H54 (cell line): ENCODE measurements at regions not wholly inside any gene's neighbourhood (a gene's known extent, or its start where the extent isn't known, plus 50 kb on each side); places are given as distances from the start of the nearest gene placed in this dataset.

ENCODE experiments used
- DNase-seq: peaks from one replicate; pipeline ENCODE4 v3.0.0; 2011; ENCODE audit warnings: low spot score, mixed read lengths; ENCODE audit not compliant: insufficient read length
- FAIRE-seq: peaks from 3 replicates; lab custom pipeline; 2011; peaks lifted over from hg19 to GRCh38; lab: Jason Lieb, UNC
- POLR2A ChIP-seq: IDR thresholded peaks from 2 replicates; pipeline ENCODE4 v1.6.1; 2011; ENCODE audit warnings: low read depth, mild to moderate bottlenecking, low read length

DNA sequence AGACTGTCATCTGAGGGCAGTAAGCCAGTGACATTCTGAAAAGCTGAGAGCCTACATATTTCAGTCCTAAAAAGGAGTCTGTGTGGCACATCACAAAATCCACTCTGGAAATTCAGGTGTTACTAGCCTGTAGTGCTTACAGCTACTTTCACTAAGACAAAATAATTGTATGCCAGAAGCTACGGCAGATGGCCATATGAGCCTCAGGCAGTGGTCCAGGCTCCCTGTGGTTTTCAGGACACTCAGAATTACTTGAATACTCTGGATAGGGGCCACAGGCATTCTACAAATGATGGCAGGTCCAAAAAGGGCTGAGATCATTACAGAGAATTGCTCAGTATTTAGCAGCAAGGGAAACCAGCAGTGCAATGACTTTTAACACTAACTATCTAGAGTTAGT, 527.1 kb downstream of the MRPL39 start:
- FAIRE-seq (no peak), DNase-seq (no peak)
- TF ChIP-seq POLR2A = no peak

DNA sequence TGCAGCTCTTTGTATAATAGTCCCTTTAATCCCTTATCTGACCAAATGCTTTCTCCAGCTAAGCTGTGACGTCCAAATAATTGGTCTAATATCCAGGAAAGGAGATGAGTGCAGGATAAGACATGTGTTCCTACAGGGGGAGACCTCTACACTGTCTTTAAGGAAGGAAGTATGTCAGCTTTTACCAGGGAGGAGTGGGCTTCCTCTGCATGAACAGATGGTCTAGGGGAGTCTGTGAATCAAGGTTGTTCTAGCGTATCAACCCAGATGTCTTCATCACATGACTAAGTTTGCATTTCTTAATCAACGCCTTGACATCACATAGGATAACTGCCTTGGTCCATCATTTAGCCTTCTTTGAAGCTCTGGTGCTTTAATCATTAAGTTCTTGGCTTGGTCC, 528.2 kb downstream of the MRPL39 start:
- no peak for TF ChIP-seq POLR2A
- FAIRE-seq (no peak), DNase-seq (no peak)

GRCh38 chr21:25062061-25062460, 545.2 kb downstream of the MRPL39 start:
- no peak for FAIRE-seq
- no peak for TF ChIP-seq POLR2A
- no peak for DNase-seq

DNA sequence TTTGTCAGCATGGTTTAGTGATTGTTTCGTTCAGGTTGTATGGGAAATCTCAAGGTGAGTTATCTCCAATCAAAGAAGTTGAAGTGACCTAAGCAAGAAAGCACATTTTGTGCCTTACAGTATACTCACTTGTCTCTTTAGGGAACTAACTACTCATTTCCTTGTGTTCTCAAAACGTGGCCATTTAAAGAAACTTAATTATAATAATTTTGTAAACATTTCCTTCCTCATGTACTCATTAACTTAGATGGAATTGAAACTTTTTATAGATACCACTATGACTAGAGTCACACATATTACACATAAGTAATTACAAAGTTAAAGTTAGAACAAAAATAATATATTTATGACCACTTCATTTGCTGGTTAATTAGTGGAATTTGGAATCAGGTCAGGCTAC, 552.6 kb downstream of the MRPL39 start:
- DNase-seq = no peak
- FAIRE-seq = no peak
- no peak for TF ChIP-seq POLR2A

- no peak for TF ChIP-seq POLR2A
- peak; percentile 45 for FAIRE-seq
- no peak for DNase-seq
Measured at GRCh38 chr21:25039461-25040380, 567.6 kb downstream of the MRPL39 start.

DNA sequence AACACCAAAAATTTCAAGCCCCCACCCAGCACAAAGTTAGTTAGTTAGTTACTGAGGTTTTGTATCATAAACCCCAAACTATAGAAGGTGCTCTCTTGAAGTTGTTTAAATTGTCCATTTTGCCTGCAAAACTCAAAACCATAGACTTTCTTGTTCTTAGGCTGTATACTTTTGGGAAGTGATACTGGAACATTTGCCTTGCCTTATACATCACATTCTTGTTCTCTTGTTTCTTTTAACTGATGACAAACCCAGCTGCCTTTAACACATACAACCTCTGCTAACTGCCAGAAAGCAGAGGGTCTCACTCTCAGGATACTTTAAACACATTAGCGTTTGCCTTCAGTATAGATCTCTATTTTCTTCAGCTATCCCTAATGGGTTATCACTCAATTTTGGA, 570.5 kb downstream of the MRPL39 start:
- FAIRE-seq (no peak), DNase-seq (no peak)
- TF ChIP-seq POLR2A = no peak

DNA sequence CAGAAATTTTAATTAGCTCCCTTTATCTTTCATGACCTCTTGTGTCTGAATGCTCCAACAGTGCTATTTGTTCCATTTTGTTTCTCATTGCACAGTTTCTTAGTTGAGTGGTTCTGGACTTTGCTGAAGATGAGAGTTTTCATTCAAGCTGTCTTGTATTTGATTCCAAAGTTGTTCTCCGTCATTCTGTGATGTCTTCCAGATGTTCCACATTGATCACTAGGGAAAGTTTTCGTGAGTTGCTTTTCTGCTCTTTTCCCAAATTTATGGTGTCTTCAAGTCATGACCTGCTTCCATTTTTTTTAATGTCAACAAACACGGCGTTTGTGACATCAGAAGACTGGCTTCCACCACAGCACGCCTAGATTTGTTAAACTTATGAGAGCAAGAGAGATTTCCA, 575.5 kb downstream of the MRPL39 start:
- FAIRE-seq = no peak
- no peak for TF ChIP-seq POLR2A

GRCh38 chr21:25029580-25029979, 577.7 kb downstream of the MRPL39 start:
- TF ChIP-seq POLR2A = no peak
- DNase-seq = no peak
- no peak for FAIRE-seq

More for the DNA sequence above, 575.5 kb downstream of the MRPL39 start:
- DNase-seq = no peak

DNA sequence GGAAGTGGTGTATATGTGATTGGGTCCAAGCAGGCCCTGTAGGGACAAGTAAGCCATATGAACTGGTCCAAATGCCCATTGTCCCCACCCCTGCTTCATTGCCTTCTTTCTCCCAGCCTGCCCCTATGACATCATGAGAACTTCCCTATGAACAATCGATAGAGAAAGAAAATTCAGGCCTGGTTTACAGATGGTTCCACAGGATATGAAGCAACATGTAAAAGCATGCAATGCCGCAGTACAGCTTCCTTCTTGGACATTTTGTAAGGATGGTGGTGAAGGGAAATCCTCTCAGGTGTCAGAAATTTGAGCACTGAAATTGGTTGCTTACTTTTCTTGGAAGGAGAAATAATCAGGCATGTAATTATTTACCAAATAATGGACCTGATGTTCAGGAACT, 581.7 kb downstream of the MRPL39 start:
- DNase-seq (no peak), FAIRE-seq (no peak)
- TF ChIP-seq POLR2A = no peak

GRCh38 chr21:25024639-25025038, 582.6 kb downstream of the MRPL39 start:
- TF ChIP-seq POLR2A = no peak
- no peak for FAIRE-seq
- DNase-seq = no peak

DNA sequence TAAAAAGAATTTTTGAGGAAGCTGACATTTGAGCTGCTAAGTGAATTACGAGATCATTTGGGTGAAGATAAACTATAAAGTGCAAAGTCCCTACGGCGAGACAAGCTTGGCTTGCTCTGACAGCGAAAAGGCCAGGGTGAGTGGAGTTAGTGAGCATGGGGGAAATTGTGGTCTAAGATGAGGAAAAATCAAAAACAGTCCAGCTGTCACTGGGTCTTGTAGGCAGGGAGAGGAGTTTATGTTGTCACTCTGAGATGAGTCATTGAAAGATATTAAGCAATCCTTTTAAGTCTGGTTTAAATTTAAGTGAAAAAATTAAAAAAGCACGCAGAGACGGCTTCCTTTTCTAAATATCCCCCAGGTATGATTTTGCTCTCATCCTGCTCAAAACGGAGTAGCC, 601.9 kb downstream of the MRPL39 start:
- TF ChIP-seq POLR2A = no peak
- DNase-seq = no peak
- no peak for FAIRE-seq

DNA sequence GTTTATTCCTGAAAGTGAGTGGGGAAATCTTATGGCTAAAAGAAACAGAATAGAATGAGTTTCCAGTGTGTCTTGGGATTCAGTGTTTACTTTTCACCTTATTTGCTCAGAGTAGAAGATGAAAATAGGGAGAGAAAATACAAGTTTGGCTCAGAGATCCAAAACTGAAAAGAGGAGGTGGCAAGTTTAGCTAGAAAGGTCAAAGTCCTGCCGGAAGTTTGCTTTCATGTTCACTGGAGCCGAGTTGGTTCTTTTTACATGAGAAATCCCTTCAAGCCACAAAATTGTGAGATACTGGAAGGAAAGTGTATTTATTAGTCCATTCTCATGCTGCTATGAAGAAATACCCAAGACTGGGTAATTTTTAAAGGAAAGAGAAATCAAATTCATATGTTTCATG, 604.6 kb downstream of the MRPL39 start:
- no peak for FAIRE-seq
- TF ChIP-seq POLR2A = no peak
- DNase-seq = no peak

- no peak for TF ChIP-seq POLR2A
- DNase-seq (no peak), FAIRE-seq (no peak)
Measured at GRCh38 chr21:24995216-24995615, 612.1 kb downstream of the MRPL39 start.

DNA sequence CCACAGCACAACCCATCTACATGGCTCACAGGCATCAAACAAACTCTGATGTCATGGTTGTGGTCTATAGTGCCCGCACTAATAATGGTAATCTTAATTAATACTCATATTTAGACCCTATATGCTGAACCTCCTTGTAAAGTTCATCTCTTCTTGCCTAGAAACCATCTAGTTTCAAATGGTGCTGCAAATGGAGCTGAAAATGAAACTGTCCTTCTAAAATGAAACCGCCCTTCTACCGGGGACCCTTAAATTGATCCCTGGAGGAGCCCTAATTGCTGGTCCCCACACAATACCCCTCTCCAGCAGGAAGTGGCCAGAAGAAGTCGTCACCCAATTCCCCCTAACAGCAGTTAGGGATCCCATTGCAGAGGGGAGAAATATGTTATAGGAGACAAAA, 612.6 kb downstream of the MRPL39 start:
- DNase-seq = no peak
- no peak for TF ChIP-seq POLR2A
- no peak for FAIRE-seq

GRCh38 chr21:24989516-24989915, 617.8 kb downstream of the MRPL39 start:
- FAIRE-seq (no peak), DNase-seq (no peak)
- no peak for TF ChIP-seq POLR2A

DNA sequence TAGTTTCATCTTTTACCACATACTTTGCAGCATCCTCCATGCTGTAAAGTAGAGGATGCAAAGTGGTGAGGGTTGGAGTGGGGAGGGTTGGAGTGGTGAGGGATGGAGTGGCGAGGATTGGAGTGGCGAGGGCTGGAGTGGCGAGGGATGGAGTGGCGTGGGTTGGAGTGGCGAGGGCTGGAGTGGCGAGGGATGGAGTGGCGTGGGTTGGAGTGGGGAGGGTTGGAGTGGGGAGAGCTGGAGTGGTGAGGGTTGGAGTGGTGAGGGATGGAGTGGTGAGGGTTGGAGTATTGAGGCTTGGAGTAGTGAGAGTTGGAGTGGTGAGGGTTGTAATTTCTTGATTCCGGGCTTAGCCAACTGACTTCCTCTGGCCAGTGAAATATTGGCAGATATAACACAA, 618.3 kb downstream of the MRPL39 start:
- DNase-seq (no peak), FAIRE-seq (no peak)
- TF ChIP-seq POLR2A = no peak
